CD14-positive monocyte (primary cell): ENCODE measurements at regions not wholly inside any gene's neighbourhood (a gene's known extent, or its start where the extent isn't known, plus 50 kb on each side); places are given as distances from the start of the nearest gene placed in this dataset.

Source experiments
- DNase-seq, 3 donors: peaks; one replicate each; pipeline ENCODE4 v3.0.0-alpha.2; 2011 to 2022
- H2AFZ ChIP-seq: 2 replicates; pipeline ENCODE4 v1.6.0; 2012; ENCODE audit warnings: mild to moderate bottlenecking, low read depth, low read length, inconsistent platforms; ENCODE audit not compliant: insufficient read depth, poor library complexity, severe bottlenecking
- H3K27ac ChIP-seq, 2 donors: 1 replicate in 1 of 2; 2 replicates in 1 of 2; pipeline ENCODE4 v1.5.1; 2012 to 2013; ENCODE audit warnings: low read length in 2 of 2, control low read depth in 1 of 2, inconsistent platforms in 1 of 2, low read depth in 1 of 2, mild to moderate bottlenecking in 1 of 2
- H3K27me3 ChIP-seq, 2 donors: one replicate each; pipeline versions ENCODE4 v1.6.0 to v1.6.1; 2011 to 2013; ENCODE audit warnings: low read length in 2 of 2; ENCODE audit not compliant: control insufficient read depth in 2 of 2, insufficient read depth in 2 of 2
- H3K36me3 ChIP-seq, 2 donors: replicated peaks in 1 of 2; 1 replicate in 1 of 2; 2 replicates in 1 of 2; pipeline versions ENCODE4 v1.5.1 to v1.6.1; 2012 to 2013; ENCODE audit warnings: low read length in 2 of 2, control low read depth in 1 of 2, inconsistent platforms in 1 of 2, mild to moderate bottlenecking in 1 of 2; ENCODE audit not compliant: insufficient read depth in 2 of 2, control insufficient read depth in 1 of 2
- H3K4me1 ChIP-seq, 2 donors: 1 replicate in 1 of 2; 2 replicates in 1 of 2; pipeline versions ENCODE4 v1.5.1 to v1.6.1; 2012 to 2013; ENCODE audit warnings: low read length in 2 of 2, control low read depth in 1 of 2, inconsistent platforms in 1 of 2, mild to moderate bottlenecking in 1 of 2, moderate library complexity in 1 of 2; ENCODE audit not compliant: insufficient read depth in 2 of 2, control insufficient read depth in 1 of 2
- H3K4me2 ChIP-seq: replicated peaks from 2 replicates; pipeline ENCODE3; 2012; ENCODE audit warnings: low read length, moderate library complexity, mild to moderate bottlenecking; ENCODE audit not compliant: poor library complexity, severe bottlenecking; ENCODE audit errors: extremely low read depth
- H3K4me3 ChIP-seq, 3 experiments: fragments of 200-600 bp in 1 of 3; sonication (generic) in 1 of 3; replicated peaks in 1 of 3; 1 replicate in 2 of 3; 2 replicates in 1 of 3; pipeline ENCODE4 v1.5.1; 2011 to 2013; ENCODE audit warnings: low read length in 3 of 3, mild to moderate bottlenecking in 3 of 3, control low read depth in 2 of 3, low read depth in 2 of 3, inconsistent platforms in 1 of 3, moderate library complexity in 1 of 3
- H3K79me2 ChIP-seq: 2 replicates; pipeline ENCODE4 v1.6.0; 2012; ENCODE audit warnings: mild to moderate bottlenecking, control low read depth, inconsistent platforms, low read length, moderate library complexity; ENCODE audit not compliant: insufficient read depth
- H3K9ac ChIP-seq: 2 replicates; pipeline ENCODE4 v1.6.0; 2017; ENCODE audit warnings: low read length, mild to moderate bottlenecking; ENCODE audit not compliant: insufficient read depth, poor library complexity, severe bottlenecking
- H3K9me3 ChIP-seq, 2 donors: replicated peaks in 1 of 2; 1 replicate in 1 of 2; 2 replicates in 1 of 2; pipeline versions ENCODE4 v1.5.1 to v1.6.1; 2012 to 2013; ENCODE audit warnings: low read length in 2 of 2, control low read depth in 1 of 2; ENCODE audit not compliant: control insufficient read depth in 1 of 2, insufficient read depth in 1 of 2
- H4K20me1 ChIP-seq: 2 replicates; pipeline ENCODE4 v1.6.0; 2012; ENCODE audit warnings: mild to moderate bottlenecking, low read length, control low read depth, moderate library complexity; ENCODE audit not compliant: insufficient read depth
- H3K27ac Mint-ChIP-seq, 7 donors: one replicate each; pipeline ENCODE4 v1.8.0; 2020; ENCODE audit warnings: mild to moderate bottlenecking in 7 of 7, mixed read lengths in 7 of 7, moderate library complexity in 6 of 7, inconsistent platforms in 2 of 7
- H3K27me3 Mint-ChIP-seq, 3 donors: one replicate each; pipeline ENCODE4 v1.8.0; 2021 to 2022; ENCODE audit warnings: low read depth in 3 of 3, mild to moderate bottlenecking in 3 of 3, mixed read lengths in 3 of 3, moderate library complexity in 3 of 3, inconsistent platforms in 1 of 3
- H3K36me3 Mint-ChIP-seq, 2 donors: one replicate each; pipeline ENCODE4 v1.8.0; 2020; ENCODE audit warnings: mixed read lengths in 2 of 2, inconsistent platforms in 1 of 2, mild to moderate bottlenecking in 1 of 2
- H3K4me1 Mint-ChIP-seq: one replicate; pipeline ENCODE4 v1.8.0; 2020; ENCODE audit warnings: mild to moderate bottlenecking, mixed read lengths
- H3K4me3 Mint-ChIP-seq, 2 donors: one replicate each; pipeline ENCODE4 v1.8.0; 2020; ENCODE audit warnings: mild to moderate bottlenecking in 2 of 2, mixed read lengths in 2 of 2, moderate library complexity in 1 of 2
- H3K9me3 Mint-ChIP-seq, 7 donors: one replicate each; pipeline ENCODE4 v1.8.0; 2020 to 2022; ENCODE audit warnings: mixed read lengths in 7 of 7, mild to moderate bottlenecking in 6 of 7, moderate library complexity in 6 of 7, inconsistent platforms in 2 of 7
- WGBS: methylation state at CpG from one replicate; pipeline ENCODE4 v1.1.5; 2013; ENCODE audit warnings: missing lambda C conversion rate; ENCODE audit not compliant: insufficient coverage; 5-methylcytosine and 5-hydroxymethylcytosine counted together
- intact Hi-C, 2 donors: fragments of 100-400 bp; cut with micrococcal nuclease; formaldehyde crosslinking; loops; one replicate each; pipeline versions ENCODE4 v1.15.0 to v1.15.1; 2023
- TF ChIP-seq, protein P1 (sequence below): fragments of 200-600 bp; IDR thresholded peaks from one replicate; pipeline ENCODE4 v1.8.0; 2022; ENCODE audit warnings: antibody characterized with exemption, mild to moderate bottlenecking

DNA sequence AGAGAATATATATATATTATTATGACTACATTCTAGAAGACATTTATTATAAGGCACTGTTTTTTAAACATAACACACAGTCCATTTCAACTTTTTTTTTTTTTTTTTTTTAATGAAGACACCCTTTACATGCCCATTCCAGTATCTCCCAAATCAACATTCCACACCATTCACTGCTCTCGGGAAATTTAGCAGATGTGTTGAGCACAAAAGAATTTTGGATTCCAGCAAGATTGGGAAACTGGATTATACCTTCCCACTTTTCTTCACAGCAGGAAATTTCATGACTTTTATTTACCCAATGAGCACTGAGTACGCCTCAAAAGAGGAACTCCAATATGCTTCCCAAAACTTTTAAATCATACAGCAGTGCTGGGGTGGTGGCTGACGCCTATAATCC lies 333.6 kb upstream of the DAB2 start:
- Mint-ChIP-seq H3K4me3 (no peak overlapping the region), H3K27ac (no peak overlapping the region), H3K4me1 (peaks cover 26% of the 10 kb centered on the region), H3K36me3 (no peaks in the 10 kb centered on the region), H3K9me3 (peaks cover 0 to 9% (median 6%) of the 10 kb centered on the region in 7 donors), H3K27me3 (peaks cover 0 to 3% (median 0%) of the 10 kb centered on the region in 3 donors)
- Histone ChIP-seq H3K4me2 (no peak overlapping the region), H3K4me3 (no peak overlapping the region), H3K36me3 (no peaks in the 10 kb centered on the region), H4K20me1 (no peaks in the 10 kb centered on the region), H2AFZ (no peak overlapping the region), H3K27me3 (no peaks in the 10 kb centered on the region), H3K9ac (no peak overlapping the region), H3K4me1 (peaks cover 14 to 18% of the 10 kb centered on the region in 2 donors), H3K79me2 (no peaks in the 10 kb centered on the region), H3K9me3 (no peaks in the 10 kb centered on the region), H3K27ac (no peak overlapping the region)
- TF ChIP-seq, protein P1, sequence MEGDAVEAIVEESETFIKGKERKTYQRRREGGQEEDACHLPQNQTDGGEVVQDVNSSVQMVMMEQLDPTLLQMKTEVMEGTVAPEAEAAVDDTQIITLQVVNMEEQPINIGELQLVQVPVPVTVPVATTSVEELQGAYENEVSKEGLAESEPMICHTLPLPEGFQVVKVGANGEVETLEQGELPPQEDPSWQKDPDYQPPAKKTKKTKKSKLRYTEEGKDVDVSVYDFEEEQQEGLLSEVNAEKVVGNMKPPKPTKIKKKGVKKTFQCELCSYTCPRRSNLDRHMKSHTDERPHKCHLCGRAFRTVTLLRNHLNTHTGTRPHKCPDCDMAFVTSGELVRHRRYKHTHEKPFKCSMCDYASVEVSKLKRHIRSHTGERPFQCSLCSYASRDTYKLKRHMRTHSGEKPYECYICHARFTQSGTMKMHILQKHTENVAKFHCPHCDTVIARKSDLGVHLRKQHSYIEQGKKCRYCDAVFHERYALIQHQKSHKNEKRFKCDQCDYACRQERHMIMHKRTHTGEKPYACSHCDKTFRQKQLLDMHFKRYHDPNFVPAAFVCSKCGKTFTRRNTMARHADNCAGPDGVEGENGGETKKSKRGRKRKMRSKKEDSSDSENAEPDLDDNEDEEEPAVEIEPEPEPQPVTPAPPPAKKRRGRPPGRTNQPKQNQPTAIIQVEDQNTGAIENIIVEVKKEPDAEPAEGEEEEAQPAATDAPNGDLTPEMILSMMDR = no peak
- 100% methylated on average over 1 of the region's 3 CpGs for WGBS
- intact Hi-C loops = no loop called here
- DNase-seq = no peak

DNA sequence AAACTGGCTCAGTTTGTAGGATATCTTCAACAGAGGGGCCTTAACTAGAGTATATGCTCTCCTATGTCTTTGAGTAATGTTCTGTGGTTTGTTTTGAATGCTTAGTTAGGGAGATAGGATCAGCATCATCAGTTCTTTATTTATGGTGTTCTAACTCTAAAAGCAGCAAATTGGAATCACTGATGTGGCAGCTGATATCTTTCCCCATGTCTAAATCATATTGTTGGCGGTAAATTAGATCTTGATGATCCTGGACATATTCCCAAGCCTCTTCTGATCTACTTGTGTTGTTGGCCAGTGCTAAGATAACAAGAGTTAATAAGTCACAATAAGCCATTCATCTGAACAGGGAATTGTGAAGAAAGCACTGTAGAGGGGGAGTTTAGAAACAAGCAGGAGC lies 332.4 kb upstream of the DAB2 start:
- no peak overlapping the region for H3K4me3 ChIP-seq
- Mint-ChIP-seq H3K27me3 (peaks cover 0 to 3% (median 2%) of the 10 kb centered on the region in 3 donors), H3K36me3 (no peaks in the 10 kb centered on the region), H3K4me1 (peaks cover 29% of the 10 kb centered on the region), H3K27ac (no peak overlapping the region), H3K4me3 (no peak overlapping the region), H3K9me3 (peaks cover 1 to 7% (median 5%) of the 10 kb centered on the region in 7 donors)
- H3K9ac ChIP-seq = no peak overlapping the region
- TF ChIP-seq, protein P1 = no peak
- no peak overlapping the region for H2AFZ ChIP-seq
- peaks cover 14 to 18% of the 10 kb centered on the region in 2 donors for H3K4me1 ChIP-seq
- H3K79me2 ChIP-seq = no peaks in the 10 kb centered on the region
- no peak overlapping the region for H3K27ac ChIP-seq
- no peaks in the 10 kb centered on the region for H3K27me3 ChIP-seq
- no peaks in the 10 kb centered on the region for H3K9me3 ChIP-seq
- no peak for DNase-seq
- intact Hi-C loops = no loop called here
- H3K36me3 ChIP-seq = no peaks in the 10 kb centered on the region
- no CpG with 5 or more reads among the region's 1 CpG for WGBS
- no peaks in the 10 kb centered on the region for H4K20me1 ChIP-seq
- H3K4me2 ChIP-seq = no peak overlapping the region
